K562 (cell line): ENCODE measurements at regions not wholly inside any gene's neighbourhood (a gene's known extent, or its start where the extent isn't known, plus 50 kb on each side); places are given as distances from the start of the nearest gene placed in this dataset.

ENCODE experiments used
- HDAC1 ChIP-seq, 2 experiments: fragments of 450-650 bp; IDR thresholded peaks; 2 replicates each; pipeline ENCODE4 v1.6.1; 2016 to 2017; ENCODE audit warnings: inconsistent platforms in 1 of 2, mild to moderate bottlenecking in 1 of 2, moderate library complexity in 1 of 2
- KDM1A ChIP-seq, 2 experiments: fragments of 450-650 bp; IDR thresholded peaks; 2 replicates each; pipeline ENCODE4 v1.6.1; 2016; ENCODE audit warnings: mild to moderate bottlenecking in 2 of 2
- LARP7 ChIP-seq: fragments of 450-650 bp; IDR thresholded peaks from 2 replicates; pipeline ENCODE4 v1.6.1; 2016
- MYBL2 ChIP-seq, 2 experiments: fragments of 450-650 bp in 1 of 2; sonication (generic) in 1 of 2; formaldehyde crosslinking in 1 of 2; IDR thresholded peaks; 2 replicates each; pipeline versions ENCODE4 v1.6.1 to v1.8.1; 2017 to 2022; ENCODE audit warnings: borderline replicate concordance in 1 of 2, inconsistent platforms in 1 of 2, low read depth in 1 of 2, mild to moderate bottlenecking in 1 of 2, missing genetic modification reagents in 1 of 2, moderate library complexity in 1 of 2
- POLR2A ChIP-seq: fragments of 450-650 bp; conservative IDR thresholded peaks from 2 replicates; pipeline ENCODE4 v1.6.1; 2016
- ZNF133 ChIP-seq: fragments of 250-450 bp; sonication (Bioruptor Pico); IDR thresholded peaks from 2 replicates; pipeline ENCODE4 v1.4.0; 2020; ENCODE audit warnings: mild to moderate bottlenecking
- ZNF134 ChIP-seq: fragments of 250-450 bp; sonication (Bioruptor Pico); conservative IDR thresholded peaks from 2 replicates; pipeline ENCODE4 v1.4.0; 2020
- ZNF668 ChIP-seq: fragments of 250-450 bp; sonication (Bioruptor Pico); IDR thresholded peaks from 2 replicates; pipeline ENCODE4 v1.8.0; 2022; ENCODE audit warnings: mild to moderate bottlenecking, inconsistent platforms
- TF ChIP-seq, protein P1 (sequence below): sonication (generic); formaldehyde crosslinking; IDR thresholded peaks from 2 replicates; pipeline ENCODE4 v1.8.1; 2023; ENCODE audit warnings: mild to moderate bottlenecking, missing genetic modification reagents, moderate library complexity
- TF ChIP-seq, protein P2 (sequence below): fragments of 200-800 bp; sonication (Bioruptor generic); IDR thresholded peaks from 2 replicates; pipeline ENCODE4 v1.6.1; 2016; ENCODE audit warnings: missing genetic modification characterization, missing compliant biosample characterization
- TF ChIP-seq, protein P3 (sequence below), 2 experiments: fragments of 450-650 bp; IDR thresholded peaks; 2 replicates each; pipeline ENCODE4 v1.6.1; 2016; ENCODE audit warnings: mild to moderate bottlenecking in 2 of 2, borderline replicate concordance in 1 of 2, low read depth in 1 of 2, moderate library complexity in 1 of 2

DNA sequence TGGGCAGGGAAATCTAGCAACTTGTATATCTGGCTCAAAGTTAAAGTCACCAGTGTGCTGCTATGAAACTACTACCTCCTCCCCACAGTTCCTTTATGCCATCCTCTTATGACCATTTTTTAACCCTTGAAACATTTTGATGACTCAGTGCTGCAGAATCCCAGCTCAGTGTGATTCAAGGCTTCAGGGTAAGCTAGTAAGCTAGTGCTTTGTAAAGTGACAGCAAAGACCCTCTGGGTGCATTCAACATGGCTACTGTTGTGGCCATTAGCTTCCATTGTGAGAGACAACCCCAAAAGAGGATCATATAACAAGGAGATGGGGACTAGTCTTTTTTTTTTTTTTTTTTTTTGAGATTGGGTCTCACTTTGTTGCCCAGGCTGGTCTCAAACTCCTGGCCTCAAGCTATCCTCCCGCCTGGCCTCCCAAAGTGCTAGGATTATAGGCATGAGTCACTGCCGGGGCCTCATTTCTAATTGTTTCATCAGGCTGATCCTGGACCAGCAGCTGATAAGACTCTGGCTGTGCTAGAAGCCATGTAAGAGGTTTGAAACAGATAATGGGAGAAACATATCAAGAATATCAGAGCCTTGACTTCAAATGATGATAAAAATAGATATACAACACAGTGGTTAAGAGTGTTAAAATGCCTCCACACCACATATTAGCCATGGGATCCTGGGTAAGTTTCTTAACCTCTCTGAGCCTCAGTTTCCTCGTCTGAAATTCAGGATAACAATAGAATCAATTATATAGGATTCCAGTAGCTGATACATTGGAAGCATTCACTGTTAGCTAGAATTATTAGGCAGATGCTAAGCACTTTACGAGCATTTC, 65.7 kb upstream of the RTN4 start (continued):
- TF ChIP-seq, protein P1, sequence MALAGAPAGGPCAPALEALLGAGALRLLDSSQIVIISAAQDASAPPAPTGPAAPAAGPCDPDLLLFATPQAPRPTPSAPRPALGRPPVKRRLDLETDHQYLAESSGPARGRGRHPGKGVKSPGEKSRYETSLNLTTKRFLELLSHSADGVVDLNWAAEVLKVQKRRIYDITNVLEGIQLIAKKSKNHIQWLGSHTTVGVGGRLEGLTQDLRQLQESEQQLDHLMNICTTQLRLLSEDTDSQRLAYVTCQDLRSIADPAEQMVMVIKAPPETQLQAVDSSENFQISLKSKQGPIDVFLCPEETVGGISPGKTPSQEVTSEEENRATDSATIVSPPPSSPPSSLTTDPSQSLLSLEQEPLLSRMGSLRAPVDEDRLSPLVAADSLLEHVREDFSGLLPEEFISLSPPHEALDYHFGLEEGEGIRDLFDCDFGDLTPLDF (CRISPR knock-in tag) = peak; percentile 27; the same call in 1 of the 2 replicates
- TF ChIP-seq ZNF668 = peak; percentile 89
- no peak for TF ChIP-seq LARP7
- TF ChIP-seq KDM1A (IDR thresholded peaks at IDR 0.05) = peak in 1 of 2 experiments; percentile 72; a peak in 2 of 4 replicates
- TF ChIP-seq ZNF133 (CRISPR knock-in tag) = 0 out of 2 replicates have a peak, but pooled peaks have one; percentile 47
- TF ChIP-seq ZNF134 (CRISPR knock-in tag) = 0 out of 2 replicates have a peak, but pooled peaks have one; percentile 22
- TF ChIP-seq HDAC1 (IDR thresholded peaks at IDR 0.05) = no peak
- no peak for TF ChIP-seq POLR2A
- no peak for TF ChIP-seq MYBL2 (IDR thresholded peaks at IDR 0.05; ENCODE audit: low read depth)
- TF ChIP-seq MYBL2 (CRISPR knock-in tag; IDR thresholded peaks at IDR 0.05; ENCODE audit: borderline replicate concordance) = no peak
- TF ChIP-seq, protein P2, sequence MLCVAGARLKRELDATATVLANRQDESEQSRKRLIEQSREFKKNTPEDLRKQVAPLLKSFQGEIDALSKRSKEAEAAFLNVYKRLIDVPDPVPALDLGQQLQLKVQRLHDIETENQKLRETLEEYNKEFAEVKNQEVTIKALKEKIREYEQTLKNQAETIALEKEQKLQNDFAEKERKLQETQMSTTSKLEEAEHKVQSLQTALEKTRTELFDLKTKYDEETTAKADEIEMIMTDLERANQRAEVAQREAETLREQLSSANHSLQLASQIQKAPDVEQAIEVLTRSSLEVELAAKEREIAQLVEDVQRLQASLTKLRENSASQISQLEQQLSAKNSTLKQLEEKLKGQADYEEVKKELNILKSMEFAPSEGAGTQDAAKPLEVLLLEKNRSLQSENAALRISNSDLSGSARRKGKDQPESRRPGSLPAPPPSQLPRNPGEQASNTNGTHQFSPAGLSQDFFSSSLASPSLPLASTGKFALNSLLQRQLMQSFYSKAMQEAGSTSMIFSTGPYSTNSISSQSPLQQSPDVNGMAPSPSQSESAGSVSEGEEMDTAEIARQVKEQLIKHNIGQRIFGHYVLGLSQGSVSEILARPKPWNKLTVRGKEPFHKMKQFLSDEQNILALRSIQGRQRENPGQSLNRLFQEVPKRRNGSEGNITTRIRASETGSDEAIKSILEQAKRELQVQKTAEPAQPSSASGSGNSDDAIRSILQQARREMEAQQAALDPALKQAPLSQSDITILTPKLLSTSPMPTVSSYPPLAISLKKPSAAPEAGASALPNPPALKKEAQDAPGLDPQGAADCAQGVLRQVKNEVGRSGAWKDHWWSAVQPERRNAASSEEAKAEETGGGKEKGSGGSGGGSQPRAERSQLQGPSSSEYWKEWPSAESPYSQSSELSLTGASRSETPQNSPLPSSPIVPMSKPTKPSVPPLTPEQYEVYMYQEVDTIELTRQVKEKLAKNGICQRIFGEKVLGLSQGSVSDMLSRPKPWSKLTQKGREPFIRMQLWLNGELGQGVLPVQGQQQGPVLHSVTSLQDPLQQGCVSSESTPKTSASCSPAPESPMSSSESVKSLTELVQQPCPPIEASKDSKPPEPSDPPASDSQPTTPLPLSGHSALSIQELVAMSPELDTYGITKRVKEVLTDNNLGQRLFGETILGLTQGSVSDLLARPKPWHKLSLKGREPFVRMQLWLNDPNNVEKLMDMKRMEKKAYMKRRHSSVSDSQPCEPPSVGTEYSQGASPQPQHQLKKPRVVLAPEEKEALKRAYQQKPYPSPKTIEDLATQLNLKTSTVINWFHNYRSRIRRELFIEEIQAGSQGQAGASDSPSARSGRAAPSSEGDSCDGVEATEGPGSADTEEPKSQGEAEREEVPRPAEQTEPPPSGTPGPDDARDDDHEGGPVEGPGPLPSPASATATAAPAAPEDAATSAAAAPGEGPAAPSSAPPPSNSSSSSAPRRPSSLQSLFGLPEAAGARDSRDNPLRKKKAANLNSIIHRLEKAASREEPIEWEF (CRISPR knock-in tag) = no peak
- TF ChIP-seq, protein P3, sequence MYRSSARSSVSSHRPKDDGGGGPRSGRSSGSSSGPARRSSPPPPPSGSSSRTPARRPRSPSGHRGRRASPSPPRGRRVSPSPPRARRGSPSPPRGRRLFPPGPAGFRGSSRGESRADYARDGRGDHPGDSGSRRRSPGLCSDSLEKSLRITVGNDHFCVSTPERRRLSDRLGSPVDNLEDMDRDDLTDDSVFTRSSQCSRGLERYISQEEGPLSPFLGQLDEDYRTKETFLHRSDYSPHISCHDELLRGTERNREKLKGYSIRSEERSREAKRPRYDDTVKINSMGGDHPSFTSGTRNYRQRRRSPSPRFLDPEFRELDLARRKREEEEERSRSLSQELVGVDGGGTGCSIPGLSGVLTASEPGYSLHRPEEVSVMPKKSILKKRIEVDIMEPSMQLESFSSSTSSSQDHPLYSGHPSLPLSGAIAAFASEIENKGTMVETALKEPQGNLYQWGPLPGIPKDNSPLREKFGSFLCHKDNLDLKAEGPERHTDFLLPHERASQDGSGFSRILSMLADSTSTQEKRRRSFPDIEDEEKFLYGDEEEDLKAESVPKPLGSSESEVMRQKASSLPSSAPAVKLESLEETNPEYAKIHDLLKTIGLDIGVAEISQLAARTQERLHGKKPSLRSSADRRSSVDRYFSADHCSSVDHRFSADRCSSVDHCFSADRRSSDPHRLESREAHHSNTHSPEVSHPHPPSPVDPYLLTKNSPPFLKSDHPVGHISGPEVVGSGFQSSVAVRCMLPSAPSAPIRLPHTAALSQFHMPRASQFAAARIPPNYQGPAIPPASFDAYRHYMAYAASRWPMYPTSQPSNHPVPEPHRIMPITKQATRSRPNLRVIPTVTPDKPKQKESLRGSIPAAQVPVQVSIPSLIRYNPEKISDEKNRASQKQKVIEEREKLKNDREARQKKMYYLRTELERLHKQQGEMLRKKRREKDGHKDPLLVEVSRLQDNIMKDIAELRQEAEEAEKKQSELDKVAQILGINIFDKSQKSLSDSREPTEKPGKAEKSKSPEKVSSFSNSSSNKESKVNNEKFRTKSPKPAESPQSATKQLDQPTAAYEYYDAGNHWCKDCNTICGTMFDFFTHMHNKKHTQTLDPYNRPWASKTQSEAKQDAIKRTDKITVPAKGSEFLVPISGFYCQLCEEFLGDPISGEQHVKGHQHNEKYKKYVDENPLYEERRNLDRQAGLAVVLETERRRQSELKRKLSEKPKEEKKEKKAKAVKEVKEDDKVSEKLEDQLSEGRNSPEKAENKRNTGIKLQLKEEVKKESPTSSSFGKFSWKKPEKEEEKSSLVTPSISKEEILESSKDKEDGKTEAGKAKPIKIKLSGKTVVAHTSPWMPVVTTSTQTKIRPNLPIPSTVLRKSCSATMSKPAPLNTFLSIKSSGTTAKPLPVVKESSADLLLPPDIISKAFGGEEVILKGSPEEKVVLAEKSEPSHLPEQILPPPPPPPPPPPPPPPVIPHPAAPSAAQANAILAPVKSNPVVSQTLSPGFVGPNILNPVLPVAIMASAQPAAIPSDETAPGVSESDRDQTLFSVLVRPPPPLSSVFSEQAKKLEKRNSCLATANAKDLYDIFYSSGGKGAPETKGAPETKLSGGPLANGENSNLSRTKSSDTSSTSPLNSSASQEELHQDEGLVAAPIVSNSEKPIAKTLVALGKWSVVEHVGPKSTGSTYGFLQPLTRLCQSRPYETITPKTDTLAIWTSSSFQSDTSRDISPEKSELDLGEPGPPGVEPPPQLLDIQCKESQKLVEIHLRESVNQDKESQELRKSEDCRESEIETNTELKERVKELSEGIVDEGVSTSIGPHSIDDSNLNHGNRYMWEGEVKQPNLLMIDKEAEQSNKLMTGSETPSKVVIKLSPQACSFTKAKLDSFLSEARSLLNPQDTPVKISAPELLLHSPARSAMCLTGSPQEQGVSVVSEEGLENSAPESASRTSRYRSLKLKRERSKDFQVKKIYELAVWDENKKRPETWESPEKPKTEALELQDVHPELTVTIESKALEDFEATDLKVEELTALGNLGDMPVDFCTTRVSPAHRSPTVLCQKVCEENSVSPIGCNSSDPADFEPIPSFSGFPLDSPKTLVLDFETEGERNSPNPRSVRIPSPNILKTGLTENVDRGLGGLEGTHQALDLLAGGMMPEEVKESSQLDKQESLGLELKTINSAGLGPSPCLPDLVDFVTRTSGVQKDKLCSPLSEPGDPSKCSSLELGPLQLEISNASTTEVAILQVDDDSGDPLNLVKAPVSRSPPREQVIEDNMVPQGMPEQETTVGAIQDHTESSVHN (IDR thresholded peaks at IDR 0.05; ENCODE audit: borderline replicate concordance in 1 of 2, low read depth in 1 of 2) = peak in 1 of 2 experiments; percentile 75; a peak in 2 of 4 replicates
